ENCODE measurements at regions not wholly inside any gene's neighbourhood (a gene's known extent, or its start where the extent isn't known, plus 50 kb on each side); places are given as distances from the start of the nearest gene placed in this dataset.

DNA sequence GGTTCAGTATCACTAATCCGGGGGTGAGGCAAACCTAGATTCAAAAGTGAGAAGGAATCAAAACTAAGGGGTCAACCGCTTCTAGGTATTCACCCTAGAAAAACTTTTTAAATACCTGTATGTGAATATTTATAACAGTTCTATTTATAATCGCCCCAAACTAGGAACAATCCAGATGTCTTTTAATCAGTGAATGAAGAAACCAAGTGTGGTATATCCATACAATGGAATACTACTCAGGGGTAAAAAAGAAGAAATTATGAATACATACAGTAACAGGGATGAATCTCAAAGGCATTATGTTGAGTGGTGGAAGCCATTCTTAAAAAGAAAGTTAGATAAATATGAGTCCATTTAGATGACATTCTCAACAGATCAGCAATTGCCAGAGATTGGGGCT is 178.0 kb upstream of the BLID start:
- no peak overlapping the region for H2BK20ac ChIP-seq (ENCODE audit: low read length)
- H4K91ac ChIP-seq (replicated peaks; ENCODE audit: insufficient read length, low read length): no peak overlapping the region
- no peak overlapping the region for H3K4me3 ChIP-seq (ENCODE audit: extremely low read depth in 1 of 4, insufficient read depth in 2 of 4, low read depth in 3 of 4, low read length in 4 of 4)
- H3K4me1 ChIP-seq (replicated peaks in 1 of 4; ENCODE audit: control insufficient read depth in 3 of 4, insufficient read depth in 4 of 4, low read length in 3 of 4): no peaks in the 10 kb centered on the region
- H3K23ac ChIP-seq (ENCODE audit: insufficient read length): no peak overlapping the region
- H3K79me2 ChIP-seq (ENCODE audit: control insufficient read depth in 1 of 2, insufficient read depth in 2 of 2, low read length in 2 of 2): no peaks in the 10 kb centered on the region
- ChIA-PET POLR2A (ENCODE audit: partially characterized antibody) (no interaction called here), CTCF (ENCODE audit: partially characterized antibody) (interaction anchor here (0.6 to 5.7 kb wide), 11 partner anchors 10 to 1198 kb away, joined by 3 to 58 read pairs (median 4); no protein-coding TSS in a partner anchor)
- no peak overlapping the region for H3K56ac ChIP-seq (replicated peaks; ENCODE audit: insufficient read length, low read depth, low read length)
- H3K9me3 ChIP-seq (ENCODE audit: insufficient read depth in 2 of 2, low read depth in 1 of 2, low read length in 1 of 2): peaks cover 5 to 12% of the 10 kb centered on the region in 2 experiments
- H4K20me1 ChIP-seq (replicated peaks in 1 of 2; ENCODE audit: control insufficient read depth in 1 of 2, insufficient read depth in 2 of 2, low read length in 2 of 2): no peaks in the 10 kb centered on the region
- no peak overlapping the region for H3K14ac ChIP-seq (ENCODE audit: insufficient read length)
- H2AK5ac ChIP-seq (ENCODE audit: low read depth, low read length): no peak overlapping the region
- no peak overlapping the region for H2BK120ac ChIP-seq (replicated peaks; ENCODE audit: low read depth, low read length)
- H3K23me2 ChIP-seq (ENCODE audit: low read depth, low read length): no peaks in the 10 kb centered on the region
- DNase-seq (ENCODE audit: low read depth in 1 of 2, low spot score in 2 of 2): no peak
- no peak overlapping the region for H2AFZ ChIP-seq (ENCODE audit: low read length)
- H3K36me3 ChIP-seq (ENCODE audit: control insufficient read depth in 2 of 4, insufficient read depth in 4 of 4, low read length in 3 of 4): peaks cover 0 to 2% (median 0%) of the 10 kb centered on the region in 4 experiments; a peak in 1 of 8 replicates
- no peak overlapping the region for H2BK15ac ChIP-seq (ENCODE audit: low read length)
- no peak overlapping the region for H2BK5ac ChIP-seq (ENCODE audit: low read depth, low read length)
- H2BK12ac ChIP-seq (ENCODE audit: low read depth, low read length): no peak overlapping the region
- H4K5ac ChIP-seq (ENCODE audit: insufficient read length, low read depth, low read length): no peak overlapping the region
- H3K27ac ChIP-seq (ENCODE audit: low read depth, low read length): no peak overlapping the region
- FAIRE-seq: no peak
- H3K27me3 ChIP-seq (replicated peaks in 1 of 4; ENCODE audit: control insufficient read depth in 3 of 4, extremely low read depth in 1 of 4, insufficient read depth in 3 of 4, low read length in 3 of 4): no peaks in the 10 kb centered on the region
- H3K4ac ChIP-seq (replicated peaks; ENCODE audit: insufficient read length, low read depth, low read length): no peak overlapping the region
- TF ChIP-seq EP300 (IDR thresholded peaks at IDR 0.05; ENCODE audit: borderline replicate concordance in 1 of 2, low read depth in 2 of 2, low read length in 2 of 2): no peak
- no peak for TF ChIP-seq CEBPB (IDR thresholded peaks at IDR 0.05; ENCODE audit: low read depth, low read length)
- no peak for TF ChIP-seq RXRA (IDR thresholded peaks at IDR 0.05; ENCODE audit: insufficient read depth, low read depth, low read length)
- no peak for TF ChIP-seq ZNF274 (IDR thresholded peaks at IDR 0.05; ENCODE audit: borderline replicate concordance, extremely low read depth, low read length)
- no peak for TF ChIP-seq ATF3 (IDR thresholded peaks at IDR 0.05; ENCODE audit: insufficient read depth, low read depth, low read length)
- no peak for TF ChIP-seq CHD2 (IDR thresholded peaks at IDR 0.05; ENCODE audit: low read length)
- TF ChIP-seq HDAC2 (IDR thresholded peaks at IDR 0.05; ENCODE audit: borderline replicate concordance in 1 of 2, low read depth in 2 of 2, low read length in 2 of 2): peak in 1 of 2 experiments; percentile 68; a peak in 1 of 4 replicates
- TF ChIP-seq KDM1A (IDR thresholded peaks at IDR 0.05; ENCODE audit: borderline replicate concordance, low read length): peak; percentile 85
- no peak for TF ChIP-seq JUN (IDR thresholded peaks at IDR 0.05; ENCODE audit: low read depth, low read length)
- H3K18ac ChIP-seq (ENCODE audit: extremely low read depth, low read length): no peak overlapping the region
- H3K79me1 ChIP-seq (ENCODE audit: low read depth, low read length): no peaks in the 10 kb centered on the region
- no peak overlapping the region for H3K9ac ChIP-seq (replicated peaks in 1 of 4; ENCODE audit: extremely low read depth in 1 of 4, low read depth in 3 of 4, low read length in 3 of 4)
- 67% methylated on average over 3 of the region's 3 CpGs; no CpG with 5 or more reads in 1 of the 2 experiments for WGBS, 2 experiments (ENCODE audit: extremely low coverage in 1 of 2, insufficient coverage in 1 of 2, insufficient read length in 1 of 2, insufficient replicate concordance in 2 of 2, low coverage in 1 of 2, low lambda C conversion rate in 2 of 2, missing lambda C conversion rate in 1 of 2)
- H3K4me2 ChIP-seq (ENCODE audit: insufficient read depth in 1 of 2, low read depth in 2 of 2, low read length in 2 of 2): no peak overlapping the region
- H4K8ac ChIP-seq (ENCODE audit: extremely low read depth, insufficient read depth, low read length): no peak overlapping the region

Measured in H1 (cell line).